Fibroblast of upper back skin (primary cell): ENCODE measurements at regions not wholly inside any gene's neighbourhood (a gene's known extent, or its start where the extent isn't known, plus 50 kb on each side); places are given as distances from the start of the nearest gene placed in this dataset.

Experiments used
- DNase-seq: peaks from one replicate; pipeline ENCODE4 v3.0.0-alpha.2; 2013

GRCh38 chr7:45359250-45359649, 201.7 kb downstream of the RAMP3 start:
- DNase-seq: no peak

- DNase-seq: no peak
Observed at GRCh38 chr7:45359776-45360175, 202.2 kb downstream of the RAMP3 start.

GRCh38 chr7:45363669-45364068, 206.1 kb downstream of the RAMP3 start:
- no peak for DNase-seq

- no peak for DNase-seq
Observed at GRCh38 chr7:45365341-45365740, 207.8 kb downstream of the RAMP3 start.

GRCh38 chr7:45366475-45366874, 207.7 kb upstream of the ADCY1 start:
- no peak for DNase-seq

- no peak for DNase-seq
Observed at GRCh38 chr7:45367026-45367425, 207.1 kb upstream of the ADCY1 start.

- no peak for DNase-seq
Observed at GRCh38 chr7:45368129-45368807, 205.9 kb upstream of the ADCY1 start.

- DNase-seq: peak; percentile 31
Observed at GRCh38 chr7:45384499-45384898, 189.7 kb upstream of the ADCY1 start.

- no peak for DNase-seq
Observed at GRCh38 chr7:45387837-45388236, 186.3 kb upstream of the ADCY1 start.

GRCh38 chr7:45389073-45389872, 184.9 kb upstream of the ADCY1 start:
- no peak for DNase-seq

- DNase-seq: no peak
Observed at GRCh38 chr7:45390180-45390579, 184.0 kb upstream of the ADCY1 start.

- no peak for DNase-seq
Observed at GRCh38 chr7:45390731-45391130, 183.4 kb upstream of the ADCY1 start.

- DNase-seq: no peak
Observed at GRCh38 chr7:45391618-45392451, 182.3 kb upstream of the ADCY1 start.

- no peak for DNase-seq
Observed at GRCh38 chr7:45394117-45394708, 180.0 kb upstream of the ADCY1 start.

- DNase-seq: no peak
Observed at GRCh38 chr7:45399069-45399468, 175.1 kb upstream of the ADCY1 start.

- no peak for DNase-seq
Observed at GRCh38 chr7:45400680-45401079, 173.5 kb upstream of the ADCY1 start.

GRCh38 chr7:45401155-45401554, 173.0 kb upstream of the ADCY1 start:
- DNase-seq: no peak

- no peak for DNase-seq
Observed at GRCh38 chr7:45401851-45402250, 172.3 kb upstream of the ADCY1 start.

- peak; percentile 86 for DNase-seq
Observed at GRCh38 chr7:45402480-45403218, 171.5 kb upstream of the ADCY1 start.

GRCh38 chr7:45404622-45405021, 169.5 kb upstream of the ADCY1 start:
- DNase-seq: no peak

GRCh38 chr7:45407730-45408408, 166.3 kb upstream of the ADCY1 start:
- no peak for DNase-seq

- DNase-seq: no peak
Observed at GRCh38 chr7:45408409-45408737, 165.8 kb upstream of the ADCY1 start.
